ENCODE measurements at regions not wholly inside any gene's neighbourhood (a gene's known extent, or its start where the extent isn't known, plus 50 kb on each side); places are given as distances from the start of the nearest gene placed in this dataset.

- DNase-seq (ENCODE audit: extremely low read depth, insufficient read length): no peak
- TF ChIP-seq, protein P1, sequence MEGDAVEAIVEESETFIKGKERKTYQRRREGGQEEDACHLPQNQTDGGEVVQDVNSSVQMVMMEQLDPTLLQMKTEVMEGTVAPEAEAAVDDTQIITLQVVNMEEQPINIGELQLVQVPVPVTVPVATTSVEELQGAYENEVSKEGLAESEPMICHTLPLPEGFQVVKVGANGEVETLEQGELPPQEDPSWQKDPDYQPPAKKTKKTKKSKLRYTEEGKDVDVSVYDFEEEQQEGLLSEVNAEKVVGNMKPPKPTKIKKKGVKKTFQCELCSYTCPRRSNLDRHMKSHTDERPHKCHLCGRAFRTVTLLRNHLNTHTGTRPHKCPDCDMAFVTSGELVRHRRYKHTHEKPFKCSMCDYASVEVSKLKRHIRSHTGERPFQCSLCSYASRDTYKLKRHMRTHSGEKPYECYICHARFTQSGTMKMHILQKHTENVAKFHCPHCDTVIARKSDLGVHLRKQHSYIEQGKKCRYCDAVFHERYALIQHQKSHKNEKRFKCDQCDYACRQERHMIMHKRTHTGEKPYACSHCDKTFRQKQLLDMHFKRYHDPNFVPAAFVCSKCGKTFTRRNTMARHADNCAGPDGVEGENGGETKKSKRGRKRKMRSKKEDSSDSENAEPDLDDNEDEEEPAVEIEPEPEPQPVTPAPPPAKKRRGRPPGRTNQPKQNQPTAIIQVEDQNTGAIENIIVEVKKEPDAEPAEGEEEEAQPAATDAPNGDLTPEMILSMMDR (IDR thresholded peaks at IDR 0.05; ENCODE audit: insufficient read depth, low read length, poor library complexity, severe bottlenecking): no peak
- H3K36me3 ChIP-seq (ENCODE audit: control insufficient read depth, insufficient read depth, low read length): no peaks in the 10 kb centered on the region
- H3K27me3 ChIP-seq (replicated peaks; ENCODE audit: control insufficient read depth, insufficient read depth, low read length): no peaks in the 10 kb centered on the region
- H3K4me3 ChIP-seq (replicated peaks; ENCODE audit: low read depth, low read length): no peak overlapping the region
Observed at GRCh38 chr10:31705136-31705535, 223.5 kb downstream of the ARHGAP12 start.

DNA sequence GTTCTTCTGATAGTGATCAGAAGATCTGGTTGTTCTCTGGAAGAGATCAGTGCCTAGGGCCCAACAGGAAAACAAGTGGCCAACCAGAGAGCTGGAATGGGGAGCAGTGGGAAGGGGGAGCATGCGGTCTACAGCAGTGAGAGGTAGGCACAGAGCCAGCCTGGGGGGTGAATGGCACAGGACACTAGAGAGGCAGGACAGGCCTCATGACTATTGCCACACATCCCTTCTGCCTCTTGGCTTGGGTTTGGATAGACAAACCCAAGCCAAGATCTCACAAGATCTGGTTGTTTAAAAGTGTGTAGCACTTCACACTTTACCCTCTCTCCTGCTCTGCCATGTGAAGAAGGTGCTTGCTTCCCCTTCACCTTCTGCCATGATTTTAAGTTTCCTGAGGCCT lies 224.4 kb downstream of the ARHGAP12 start:
- Histone ChIP-seq H3K27me3 (replicated peaks; ENCODE audit: control insufficient read depth, insufficient read depth, low read length) (no peaks in the 10 kb centered on the region), H3K36me3 (ENCODE audit: control insufficient read depth, insufficient read depth, low read length) (no peaks in the 10 kb centered on the region), H3K4me3 (replicated peaks; ENCODE audit: low read depth, low read length) (no peak overlapping the region)
- DNase-seq (ENCODE audit: extremely low read depth, insufficient read length): no peak
- TF ChIP-seq, protein P1 (IDR thresholded peaks at IDR 0.05; ENCODE audit: insufficient read depth, low read length, poor library complexity, severe bottlenecking): no peak

- TF ChIP-seq, protein P1 (IDR thresholded peaks at IDR 0.05; ENCODE audit: insufficient read depth, low read length, poor library complexity, severe bottlenecking): no peak
- no peak for DNase-seq (ENCODE audit: extremely low read depth, insufficient read length)
Observed at GRCh38 chr10:31702954-31703353, 225.7 kb downstream of the ARHGAP12 start.

GRCh38 chr10:31702005-31702404 lies 226.6 kb downstream of the ARHGAP12 start:
- no peak for DNase-seq (ENCODE audit: extremely low read depth, insufficient read length)
- H3K36me3 ChIP-seq (ENCODE audit: control insufficient read depth, insufficient read depth, low read length): no peaks in the 10 kb centered on the region
- TF ChIP-seq, protein P1 (IDR thresholded peaks at IDR 0.05; ENCODE audit: insufficient read depth, low read length, poor library complexity, severe bottlenecking): no peak
- H3K4me3 ChIP-seq (replicated peaks; ENCODE audit: low read depth, low read length): no peak overlapping the region
- H3K27me3 ChIP-seq (replicated peaks; ENCODE audit: control insufficient read depth, insufficient read depth, low read length): no peaks in the 10 kb centered on the region

More at GRCh38 chr10:31702954-31703353, 225.7 kb downstream of the ARHGAP12 start:
- H3K27me3 ChIP-seq (replicated peaks; ENCODE audit: control insufficient read depth, insufficient read depth, low read length): no peaks in the 10 kb centered on the region
- no peak overlapping the region for H3K4me3 ChIP-seq (replicated peaks; ENCODE audit: low read depth, low read length)
- H3K36me3 ChIP-seq (ENCODE audit: control insufficient read depth, insufficient read depth, low read length): no peaks in the 10 kb centered on the region

GRCh38 chr10:31701546-31701945 lies 227.1 kb downstream of the ARHGAP12 start:
- TF ChIP-seq, protein P1 (IDR thresholded peaks at IDR 0.05; ENCODE audit: insufficient read depth, low read length, poor library complexity, severe bottlenecking): no peak
- H3K4me3 ChIP-seq (replicated peaks; ENCODE audit: low read depth, low read length): no peak overlapping the region
- no peaks in the 10 kb centered on the region for H3K36me3 ChIP-seq (ENCODE audit: control insufficient read depth, insufficient read depth, low read length)
- no peaks in the 10 kb centered on the region for H3K27me3 ChIP-seq (replicated peaks; ENCODE audit: control insufficient read depth, insufficient read depth, low read length)
- no peak for DNase-seq (ENCODE audit: extremely low read depth, insufficient read length)

DNA sequence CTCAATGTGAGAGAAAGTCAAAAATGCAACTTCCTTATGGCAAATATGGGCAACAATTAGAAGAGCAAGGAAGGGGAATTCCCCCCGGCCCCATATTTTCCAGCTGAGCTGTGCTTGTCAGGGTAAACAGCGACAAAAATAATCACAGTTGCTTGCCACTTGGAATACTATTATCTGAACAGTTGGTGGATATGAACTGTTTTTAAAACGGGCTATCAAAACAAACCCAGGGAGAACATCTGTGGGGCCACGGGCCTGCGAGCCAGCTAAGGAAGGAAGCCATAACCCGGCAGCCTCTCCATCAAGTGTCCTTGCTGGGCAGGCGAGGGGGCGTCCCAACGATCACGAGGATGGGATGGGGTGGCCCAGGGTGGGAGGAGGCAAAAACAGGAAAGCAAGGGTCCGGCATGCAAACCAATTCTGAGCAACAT lies 228.4 kb downstream of the ARHGAP12 start:
- TF ChIP-seq, protein P1 (IDR thresholded peaks at IDR 0.05; ENCODE audit: insufficient read depth, low read length, poor library complexity, severe bottlenecking): no peak
- no peak overlapping the region for H3K4me3 ChIP-seq (replicated peaks; ENCODE audit: low read depth, low read length)
- H3K27me3 ChIP-seq (replicated peaks; ENCODE audit: control insufficient read depth, insufficient read depth, low read length): no peaks in the 10 kb centered on the region
- H3K36me3 ChIP-seq (ENCODE audit: control insufficient read depth, insufficient read depth, low read length): no peaks in the 10 kb centered on the region
- no peak for DNase-seq (ENCODE audit: extremely low read depth, insufficient read length)

Data from GM06990 (cell line).